NCI-H345 treated with DMSO at 0.1 percent for 48 hours (cell line): ENCODE measurements at regions not wholly inside any gene's neighbourhood (a gene's known extent, or its start where the extent isn't known, plus 50 kb on each side); places are given as distances from the start of the nearest gene placed in this dataset.
"Not testable (repeated sequence)": the region's sequence is repeated elsewhere in the genome, so short reads cannot be mapped to it uniquely, and the experiment has no call there.

Experiments used
- DNase-seq: peaks from one replicate; lab custom pipeline; 2025; ENCODE audit not compliant: unreplicated experiment; lab: John Stamatoyannopoulos, UW

DNA sequence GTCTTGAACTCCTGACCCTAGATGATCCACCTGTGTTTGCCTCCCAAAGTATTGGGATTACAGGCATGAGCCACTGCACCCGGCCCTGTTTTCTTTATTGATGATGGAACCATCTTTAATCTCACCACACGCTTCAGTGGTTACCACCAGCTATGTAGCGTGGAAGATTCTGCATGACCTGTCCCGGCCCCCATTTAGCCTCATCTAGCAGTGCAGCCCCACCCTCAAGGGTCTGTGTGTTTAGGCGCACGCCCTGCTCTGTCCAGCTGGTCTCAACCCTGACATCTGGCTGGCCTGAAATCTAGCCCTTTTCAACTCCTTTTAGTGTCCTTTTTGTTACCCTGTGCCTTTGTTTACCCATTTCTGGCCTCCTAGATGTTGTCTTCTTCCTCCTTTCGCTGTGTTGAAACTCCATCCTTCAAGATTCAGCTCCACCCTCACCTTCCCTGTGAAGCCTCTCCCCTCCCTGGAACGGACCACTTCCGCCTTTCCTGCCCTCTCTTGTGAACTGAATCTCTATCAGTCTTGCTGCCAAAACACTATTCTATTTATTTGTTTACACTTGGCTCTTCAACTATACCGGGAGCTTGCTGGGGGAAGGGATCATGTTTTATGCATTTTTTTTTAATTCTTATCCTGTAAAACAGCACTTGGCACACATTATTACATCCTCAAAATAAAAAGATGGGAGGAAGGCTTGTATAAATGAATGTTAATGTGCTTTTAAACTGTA is 101.0 kb upstream of the MTHFD1L start:
- DNase-seq, result no peak

- DNase-seq, result no peak
These were observed 100.3 kb upstream of the MTHFD1L start for GRCh38 chr6:150765067-150765764.

DNA sequence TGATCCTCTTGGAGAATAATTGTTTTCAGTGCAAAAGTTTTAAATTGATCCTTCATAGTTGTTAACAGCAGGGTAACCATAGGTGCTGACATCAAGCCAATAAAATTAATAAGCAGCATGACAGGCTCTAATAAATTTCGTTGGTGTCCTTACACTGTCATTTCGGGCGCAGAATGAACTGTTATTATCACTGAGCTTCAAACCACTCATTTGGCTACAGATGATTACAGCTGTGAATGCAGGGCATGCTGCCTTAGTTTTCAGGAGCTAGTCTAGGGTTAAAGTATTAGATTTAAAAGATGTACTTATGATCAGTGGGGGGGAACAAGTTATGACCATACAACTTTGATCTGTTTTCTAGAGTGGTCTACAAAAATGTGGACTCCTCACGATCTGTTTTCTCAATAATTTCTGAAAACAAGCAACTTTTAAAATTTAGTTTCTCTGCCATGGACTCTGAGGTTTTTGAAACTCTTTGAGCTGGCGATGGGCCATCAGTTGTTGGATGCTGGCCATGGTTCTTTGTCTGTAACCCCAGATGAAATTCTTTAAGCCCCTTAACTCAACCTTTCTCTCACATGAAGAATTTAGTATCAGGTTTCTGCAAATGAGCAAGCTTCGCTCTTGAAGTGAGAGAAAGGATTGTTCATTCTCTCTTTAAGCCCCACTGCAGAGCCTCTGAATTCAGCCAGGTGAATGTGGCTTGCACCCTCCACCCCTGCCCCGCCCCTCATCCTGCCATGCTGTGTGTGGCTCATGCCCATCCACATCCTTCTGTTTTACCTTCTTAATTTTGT is 99.1 kb upstream of the MTHFD1L start:
- DNase-seq, result peak; percentile 65

DNA sequence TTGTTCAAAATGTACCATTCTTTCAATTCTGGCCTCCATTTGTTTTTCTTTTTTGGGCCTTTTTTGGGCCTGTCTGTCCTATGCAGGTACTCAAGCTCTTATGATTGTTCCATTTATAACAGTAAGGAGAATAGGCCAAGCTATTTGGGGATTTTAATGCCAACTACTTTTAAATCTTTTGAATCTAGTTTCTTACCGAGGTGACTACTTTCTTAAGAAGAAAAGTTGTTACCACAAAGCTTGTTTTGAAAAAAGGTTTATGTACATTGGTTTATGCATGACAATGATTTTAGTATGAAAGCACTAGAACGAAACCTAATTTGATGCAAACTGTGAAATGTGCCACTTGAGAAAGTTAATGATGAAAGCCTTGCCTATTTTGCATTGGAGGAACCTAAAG is 98.3 kb upstream of the MTHFD1L start:
- no peak for DNase-seq

- DNase-seq, result no peak
These were observed 97.9 kb upstream of the MTHFD1L start for GRCh38 chr6:150767571-150768018.

- no peak for DNase-seq
These were observed 94.9 kb upstream of the MTHFD1L start for GRCh38 chr6:150770637-150771036.

GRCh38 chr6:150773969-150774368 is 91.5 kb upstream of the MTHFD1L start:
- no peak for DNase-seq

- no peak for DNase-seq
These were observed 89.9 kb upstream of the MTHFD1L start for GRCh38 chr6:150775415-150776203.

DNA sequence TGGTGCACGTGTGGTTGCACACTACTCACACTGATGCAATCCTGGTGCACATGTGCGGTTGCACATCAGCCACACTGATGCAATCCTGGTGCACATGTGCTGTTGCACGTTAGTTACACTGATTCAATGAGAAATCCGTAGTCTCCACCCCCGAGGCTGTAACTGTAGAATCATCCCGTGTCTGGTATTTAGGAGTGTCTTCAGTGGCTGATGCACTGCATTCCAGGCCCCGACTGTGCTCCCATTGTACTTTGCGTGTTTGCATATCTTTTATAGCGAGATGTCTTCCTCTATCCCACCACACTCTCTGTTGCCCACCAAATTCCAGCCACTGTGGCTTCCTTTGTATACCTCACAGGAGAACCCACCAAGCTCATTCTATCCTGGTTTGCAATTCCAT is 87.8 kb upstream of the MTHFD1L start:
- DNase-seq, result no peak

GRCh38 chr6:150783813-150784212 is 81.7 kb upstream of the MTHFD1L start:
- DNase-seq, result no peak

DNA sequence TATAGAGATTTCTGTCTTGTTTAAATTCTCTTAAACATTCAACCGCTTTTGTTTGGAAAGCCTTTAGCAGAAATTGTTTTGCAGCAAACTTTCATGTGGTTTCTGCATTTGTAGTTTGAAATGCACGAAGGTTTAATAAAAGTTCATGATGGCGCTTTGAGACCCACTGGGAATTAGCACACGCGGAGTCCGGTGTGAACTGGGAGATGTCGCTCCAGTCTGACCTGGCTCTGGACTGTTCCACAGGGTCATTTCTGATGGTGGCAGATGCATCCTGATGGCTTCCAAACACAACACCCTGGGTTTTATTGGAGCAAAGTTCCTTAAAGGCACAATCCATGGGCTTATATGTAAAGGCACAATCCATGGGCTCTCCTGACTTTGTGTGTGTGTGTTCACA is 78.1 kb upstream of the MTHFD1L start:
- no peak for DNase-seq

DNA sequence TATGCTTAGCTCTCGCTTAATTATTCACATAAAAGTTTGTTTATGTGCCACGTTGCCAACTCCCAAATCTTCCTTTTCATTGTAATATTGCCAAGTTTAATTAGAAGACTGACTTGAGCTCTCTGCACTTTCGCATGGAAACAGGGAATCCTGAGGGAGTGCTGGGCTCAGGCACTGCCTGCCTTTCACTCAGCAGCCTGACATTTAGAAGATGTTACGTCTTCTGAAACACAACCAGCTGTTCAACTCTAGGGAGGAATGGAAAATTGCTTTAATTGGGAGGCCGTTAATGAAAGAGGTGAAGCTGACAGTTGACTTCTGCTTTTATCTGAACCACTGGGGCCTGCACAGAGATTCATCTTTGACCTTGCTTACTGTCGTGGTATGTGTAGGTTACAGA is 77.4 kb upstream of the MTHFD1L start:
- no peak for DNase-seq

- DNase-seq, result not testable (repeated sequence)
These were observed 75.6 kb upstream of the MTHFD1L start for GRCh38 chr6:150789906-150790305.

- no peak for DNase-seq
These were observed 73.8 kb upstream of the MTHFD1L start for GRCh38 chr6:150791717-150792116.

GRCh38 chr6:150797949-150798348 is 67.6 kb upstream of the MTHFD1L start:
- no peak for DNase-seq

DNA sequence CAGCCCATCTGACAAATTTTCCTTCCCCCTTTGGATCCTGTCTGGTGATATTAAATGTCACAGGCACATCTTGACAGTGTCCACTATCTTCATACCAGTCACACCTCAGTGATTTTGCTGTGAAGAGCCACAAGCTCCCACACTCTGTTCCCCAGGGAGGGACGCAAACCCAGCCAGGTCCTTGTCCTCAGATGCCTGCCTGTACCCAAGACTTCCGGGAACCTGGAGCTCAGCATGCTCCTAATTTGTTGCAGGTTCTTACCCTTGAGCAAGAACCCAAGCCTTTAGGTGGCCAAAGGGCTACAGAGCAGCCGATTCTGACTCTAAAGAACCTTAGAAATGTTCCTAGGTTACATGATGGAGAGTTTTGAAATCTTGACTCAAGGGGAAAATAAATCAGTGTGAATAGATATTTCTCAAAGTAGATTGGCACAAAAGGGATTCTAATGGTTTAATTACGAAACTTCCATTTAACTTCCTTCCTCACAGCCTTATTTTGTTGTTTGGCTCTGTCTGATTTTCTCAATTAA is 66.2 kb upstream of the MTHFD1L start:
- DNase-seq, result no peak

GRCh38 chr6:150800674-150801314 is 64.7 kb upstream of the MTHFD1L start:
- no peak for DNase-seq

- DNase-seq, result no peak
These were observed 58.7 kb upstream of the MTHFD1L start for GRCh38 chr6:150806790-150807189.

- DNase-seq, result no peak
These were observed 52.0 kb upstream of the MTHFD1L start for GRCh38 chr6:150813319-150813992.

DNA sequence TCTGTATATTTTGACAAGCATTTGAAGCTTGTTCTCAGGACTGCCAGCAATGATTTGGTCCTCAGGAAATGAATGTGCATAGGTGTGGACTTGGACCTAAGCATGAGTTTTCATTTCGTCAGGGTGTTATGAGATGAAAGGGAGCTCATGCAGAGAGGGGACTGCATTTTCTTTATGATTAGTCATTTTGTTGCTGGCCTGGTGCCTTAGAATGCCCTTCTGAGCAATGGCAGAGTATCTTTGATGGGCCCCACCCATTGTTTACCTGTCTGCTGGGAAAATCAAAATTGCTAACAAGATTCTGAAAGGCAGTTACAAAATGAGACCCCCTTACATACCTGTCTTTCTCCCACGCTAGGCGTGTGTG is 51.5 kb upstream of the MTHFD1L start:
- DNase-seq, result no peak
